ENCODE measurements at regions not wholly inside any gene's neighbourhood (a gene's known extent, or its start where the extent isn't known, plus 50 kb on each side); places are given as distances from the start of the nearest gene placed in this dataset.

DNA sequence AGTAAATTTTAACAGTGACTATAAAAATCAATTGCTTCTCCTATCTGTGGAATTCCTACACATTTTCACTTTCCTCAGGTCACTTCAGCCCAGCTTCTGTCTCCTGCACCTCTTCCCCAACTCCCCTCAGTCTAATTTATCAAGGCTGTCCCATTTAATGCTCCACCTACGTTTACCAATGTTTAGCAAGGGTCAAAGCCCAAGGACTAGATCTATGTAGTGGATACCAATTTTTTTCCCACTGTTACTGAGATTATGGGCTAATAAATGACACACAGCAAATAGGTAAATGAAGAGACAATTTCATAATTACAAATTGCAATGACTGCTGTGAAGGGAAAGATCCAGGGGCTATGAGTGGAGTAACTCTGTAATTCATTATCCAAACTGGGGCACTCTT, 211.5 kb upstream of the RPS23 start:
- TF ChIP-seq, protein P1, sequence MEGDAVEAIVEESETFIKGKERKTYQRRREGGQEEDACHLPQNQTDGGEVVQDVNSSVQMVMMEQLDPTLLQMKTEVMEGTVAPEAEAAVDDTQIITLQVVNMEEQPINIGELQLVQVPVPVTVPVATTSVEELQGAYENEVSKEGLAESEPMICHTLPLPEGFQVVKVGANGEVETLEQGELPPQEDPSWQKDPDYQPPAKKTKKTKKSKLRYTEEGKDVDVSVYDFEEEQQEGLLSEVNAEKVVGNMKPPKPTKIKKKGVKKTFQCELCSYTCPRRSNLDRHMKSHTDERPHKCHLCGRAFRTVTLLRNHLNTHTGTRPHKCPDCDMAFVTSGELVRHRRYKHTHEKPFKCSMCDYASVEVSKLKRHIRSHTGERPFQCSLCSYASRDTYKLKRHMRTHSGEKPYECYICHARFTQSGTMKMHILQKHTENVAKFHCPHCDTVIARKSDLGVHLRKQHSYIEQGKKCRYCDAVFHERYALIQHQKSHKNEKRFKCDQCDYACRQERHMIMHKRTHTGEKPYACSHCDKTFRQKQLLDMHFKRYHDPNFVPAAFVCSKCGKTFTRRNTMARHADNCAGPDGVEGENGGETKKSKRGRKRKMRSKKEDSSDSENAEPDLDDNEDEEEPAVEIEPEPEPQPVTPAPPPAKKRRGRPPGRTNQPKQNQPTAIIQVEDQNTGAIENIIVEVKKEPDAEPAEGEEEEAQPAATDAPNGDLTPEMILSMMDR (IDR thresholded peaks at IDR 0.05; ENCODE audit: insufficient read depth, low read depth, low read length), result no peak
- no peak for TF ChIP-seq EZH2 (IDR thresholded peaks at IDR 0.05; ENCODE audit: insufficient read depth, low read length)
